Mesendoderm (in vitro differentiated cells): ENCODE measurements at regions not wholly inside any gene's neighbourhood (a gene's known extent, or its start where the extent isn't known, plus 50 kb on each side); places are given as distances from the start of the nearest gene placed in this dataset.

Source experiments
- DNase-seq: peaks from one replicate; pipeline ENCODE4 v3.0.0; 2013
- H2AK5ac ChIP-seq: 2 replicates; pipeline ENCODE4 v1.6.1; 2013; ENCODE audit warnings: low read length, inconsistent platforms
- H2BK120ac ChIP-seq: 2 replicates; pipeline ENCODE4 v1.6.1; 2013; ENCODE audit warnings: low read depth, mild to moderate bottlenecking, low read length, moderate library complexity, mixed read lengths
- H2BK15ac ChIP-seq: replicated peaks from 2 replicates; pipeline ENCODE4 v1.6.1; 2013; ENCODE audit warnings: low read depth, mild to moderate bottlenecking, moderate library complexity
- H2BK5ac ChIP-seq: 2 replicates; pipeline ENCODE4 v1.6.1; 2013; ENCODE audit warnings: low read length, inconsistent platforms
- H3K18ac ChIP-seq: 2 replicates; pipeline ENCODE4 v1.6.1; 2013; ENCODE audit warnings: mild to moderate bottlenecking, low read length, mixed read lengths
- H3K23ac ChIP-seq: one replicate; pipeline ENCODE4 v1.6.1; 2013; ENCODE audit warnings: low read length
- H3K27ac ChIP-seq: 2 replicates; pipeline ENCODE4 v1.5.1; 2013; ENCODE audit warnings: low read depth, mild to moderate bottlenecking, inconsistent platforms, low read length, moderate library complexity
- H3K27me3 ChIP-seq: 2 replicates; pipeline ENCODE4 v1.6.1; 2013; ENCODE audit warnings: low read length, control low read depth, mild to moderate bottlenecking, inconsistent platforms; ENCODE audit not compliant: insufficient read depth, poor library complexity
- H3K36me3 ChIP-seq: 2 replicates; pipeline ENCODE4 v1.6.1; 2013; ENCODE audit warnings: low read length, inconsistent platforms; ENCODE audit not compliant: control insufficient read depth, insufficient read depth
- H3K4ac ChIP-seq: one replicate; pipeline ENCODE4 v1.6.1; 2013; ENCODE audit warnings: low read depth, mild to moderate bottlenecking, low read length, moderate library complexity
- H3K4me1 ChIP-seq: 2 replicates; pipeline ENCODE4 v1.6.1; 2013; ENCODE audit warnings: low read depth, low read length, inconsistent platforms; ENCODE audit not compliant: control insufficient read depth
- H3K4me2 ChIP-seq: 2 replicates; pipeline ENCODE4 v1.6.1; 2013; ENCODE audit warnings: low read length
- H3K4me3 ChIP-seq: 2 replicates; pipeline ENCODE4 v1.5.1; 2013; ENCODE audit warnings: mild to moderate bottlenecking, low read length
- H3K56ac ChIP-seq: one replicate; pipeline ENCODE4 v1.6.1; 2013; ENCODE audit warnings: low read length
- H3K79me1 ChIP-seq: 2 replicates; pipeline ENCODE4 v1.6.1; 2013; ENCODE audit warnings: low read length, inconsistent platforms
- H3K79me2 ChIP-seq: 2 replicates; pipeline ENCODE4 v1.6.1; 2013; ENCODE audit warnings: mild to moderate bottlenecking, low read length; ENCODE audit not compliant: control insufficient read depth, insufficient read depth
- H3K9ac ChIP-seq: 2 replicates; pipeline ENCODE4 v1.6.1; 2013; ENCODE audit warnings: low read length, inconsistent platforms
- H4K5ac ChIP-seq: one replicate; pipeline ENCODE4 v1.6.1; 2013; ENCODE audit warnings: low read length
- H4K8ac ChIP-seq: one replicate; pipeline ENCODE4 v1.6.1; 2013; ENCODE audit warnings: low read depth, mild to moderate bottlenecking, control low read depth, low read length, moderate library complexity
- WGBS: extraction: QIAGEN DNeasy Blood & Tissue Kit; methylation state at CpG from one replicate; pipeline ENCODE4 v1.1.7; 2013; ENCODE audit warnings: low lambda C conversion rate, missing lambda C conversion rate; ENCODE audit not compliant: insufficient coverage; ENCODE audit errors: extremely low coverage; 5-methylcytosine and 5-hydroxymethylcytosine counted together

- H3K27me3 ChIP-seq, result no peaks in the 10 kb centered on the region
- H3K56ac ChIP-seq, result no peak overlapping the region
- H3K23ac ChIP-seq, result no peak overlapping the region
- no peak overlapping the region for H2BK5ac ChIP-seq
- H3K4me1 ChIP-seq, result peaks cover 5% of the 10 kb centered on the region
- H3K79me1 ChIP-seq, result no peaks in the 10 kb centered on the region
- no peaks in the 10 kb centered on the region for H3K36me3 ChIP-seq
- H3K9ac ChIP-seq, result no peak overlapping the region
- H3K79me2 ChIP-seq, result no peaks in the 10 kb centered on the region
- H3K18ac ChIP-seq, result no peak overlapping the region
- no peak overlapping the region for H4K5ac ChIP-seq
- H2BK15ac ChIP-seq, result no peak overlapping the region
- H3K4ac ChIP-seq, result no peak overlapping the region
- H3K27ac ChIP-seq, result no peak overlapping the region
- H4K8ac ChIP-seq, result no peak overlapping the region
- H3K4me3 ChIP-seq, result no peak overlapping the region
- no peak overlapping the region for H2BK120ac ChIP-seq
- WGBS, result no CpG with 5 or more reads among the region's 6 CpGs
- H3K4me2 ChIP-seq, result no peak overlapping the region
- no peak overlapping the region for H2AK5ac ChIP-seq
- DNase-seq, result no peak
Measured at GRCh38 chr14:101623077-101623372, 61.7 kb downstream of the DIO3 start.

DNA sequence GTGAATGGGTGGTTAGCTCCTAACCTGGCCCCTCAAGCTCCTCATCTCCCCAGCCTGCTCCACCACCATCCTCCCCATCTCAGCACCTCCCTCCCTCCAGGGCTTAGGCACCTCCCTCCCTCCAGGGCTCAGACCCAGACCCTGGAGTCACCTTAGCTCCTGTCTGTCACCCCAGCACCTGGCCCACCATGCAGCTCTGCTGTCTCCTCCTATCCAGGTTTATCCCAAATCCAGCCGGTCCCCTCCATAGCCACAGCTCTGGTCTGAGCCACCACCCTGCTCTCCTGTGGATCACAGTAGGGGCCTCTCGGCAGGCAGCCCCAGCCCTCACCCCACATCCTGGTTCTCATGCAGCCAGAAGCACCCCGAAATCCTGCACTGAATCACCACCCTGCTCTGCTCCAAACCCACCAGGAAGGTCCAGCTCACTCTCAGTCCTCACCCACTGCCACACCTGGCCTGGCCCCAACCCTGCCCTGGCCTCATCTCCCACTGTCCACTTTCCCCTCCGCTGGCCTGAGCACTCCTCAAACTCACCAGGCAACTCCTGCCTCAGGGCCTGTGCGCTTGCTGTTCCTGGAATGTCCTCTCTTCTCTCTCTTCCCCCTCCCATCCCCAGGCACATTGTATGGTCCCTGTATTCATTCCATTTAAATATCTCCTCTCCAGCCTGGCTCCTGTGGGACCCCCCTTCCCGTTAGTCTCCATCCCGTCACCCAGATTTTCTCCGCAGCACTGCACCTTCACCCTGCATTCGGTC lies 62.6 kb downstream of the DIO3 start:
- H4K8ac ChIP-seq, result no peak overlapping the region
- no peaks in the 10 kb centered on the region for H3K36me3 ChIP-seq
- H3K4me2 ChIP-seq, result no peak overlapping the region
- H3K79me1 ChIP-seq, result no peaks in the 10 kb centered on the region
- WGBS, result no CpG with 5 or more reads among the region's 9 CpGs
- no peaks in the 10 kb centered on the region for H3K79me2 ChIP-seq
- H4K5ac ChIP-seq, result no peak overlapping the region
- DNase-seq, result peak; percentile 67
- H3K27me3 ChIP-seq, result no peaks in the 10 kb centered on the region
- H3K9ac ChIP-seq, result no peak overlapping the region
- H3K23ac ChIP-seq, result peak overlapping the region; percentile 3
- no peak overlapping the region for H3K4ac ChIP-seq
- no peak overlapping the region for H2BK120ac ChIP-seq
- H3K4me3 ChIP-seq, result no peak overlapping the region
- H3K4me1 ChIP-seq, result peaks cover 5% of the 10 kb centered on the region
- H2BK5ac ChIP-seq, result no peak overlapping the region
- no peak overlapping the region for H3K18ac ChIP-seq
- peak overlapping the region; percentile 65 for H3K56ac ChIP-seq
- H2AK5ac ChIP-seq, result no peak overlapping the region
- no peak overlapping the region for H2BK15ac ChIP-seq
- no peak overlapping the region for H3K27ac ChIP-seq

GRCh38 chr14:101624536-101624935 lies 63.2 kb downstream of the DIO3 start:
- H3K79me2 ChIP-seq, result no peaks in the 10 kb centered on the region
- no peak overlapping the region for H4K5ac ChIP-seq
- no peak overlapping the region for H2AK5ac ChIP-seq
- H3K18ac ChIP-seq, result no peak overlapping the region
- H3K9ac ChIP-seq, result no peak overlapping the region
- no peak overlapping the region for H3K4me3 ChIP-seq
- H3K27me3 ChIP-seq, result no peaks in the 10 kb centered on the region
- H2BK120ac ChIP-seq, result no peak overlapping the region
- WGBS, result no CpG with 5 or more reads among the region's 11 CpGs
- H3K23ac ChIP-seq, result peak overlapping the region; percentile 3
- no peak overlapping the region for H3K4me2 ChIP-seq
- DNase-seq, result peak; percentile 27
- H3K56ac ChIP-seq, result peak overlapping the region; percentile 30
- H4K8ac ChIP-seq, result no peak overlapping the region
- no peaks in the 10 kb centered on the region for H3K36me3 ChIP-seq
- no peak overlapping the region for H3K27ac ChIP-seq
- H3K79me1 ChIP-seq, result no peaks in the 10 kb centered on the region
- H3K4me1 ChIP-seq, result peaks cover 5% of the 10 kb centered on the region
- no peak overlapping the region for H3K4ac ChIP-seq
- no peak overlapping the region for H2BK15ac ChIP-seq
- peak overlapping the region; percentile 35 for H2BK5ac ChIP-seq

- Histone ChIP-seq H3K4me3 (no peak overlapping the region), H3K79me1 (no peaks in the 10 kb centered on the region), H3K4ac (no peak overlapping the region), H4K5ac (no peak overlapping the region), H3K27ac (no peak overlapping the region), H2AK5ac (no peak overlapping the region), H3K9ac (no peak overlapping the region), H2BK15ac (no peak overlapping the region), H3K36me3 (no peaks in the 10 kb centered on the region), H2BK5ac (no peak overlapping the region), H3K4me1 (peaks cover 5% of the 10 kb centered on the region), H3K27me3 (no peaks in the 10 kb centered on the region), H4K8ac (no peak overlapping the region), H3K23ac (no peak overlapping the region), H3K79me2 (no peaks in the 10 kb centered on the region), H3K56ac (no peak overlapping the region), H3K18ac (no peak overlapping the region), H3K4me2 (no peak overlapping the region), H2BK120ac (no peak overlapping the region)
- no peak for DNase-seq
- WGBS, result no CpG with 5 or more reads among the region's 1 CpG
Measured at GRCh38 chr14:101625336-101626097, 64.2 kb downstream of the DIO3 start.

GRCh38 chr14:101626331-101626730 lies 65.0 kb downstream of the DIO3 start:
- peaks cover 5% of the 10 kb centered on the region for H3K4me1 ChIP-seq
- WGBS, result no CpG with 5 or more reads among the region's 5 CpGs
- no peak overlapping the region for H3K4ac ChIP-seq

More at GRCh38 chr14:101626331-101626730, 65.0 kb downstream of the DIO3 start:
- Histone ChIP-seq H3K79me2 (no peaks in the 10 kb centered on the region), H2BK120ac (no peak overlapping the region), H3K56ac (no peak overlapping the region), H3K79me1 (no peaks in the 10 kb centered on the region), H2BK5ac (no peak overlapping the region), H2AK5ac (no peak overlapping the region), H3K9ac (no peak overlapping the region), H3K4me2 (no peak overlapping the region), H3K27ac (no peak overlapping the region), H4K8ac (no peak overlapping the region), H3K36me3 (no peaks in the 10 kb centered on the region), H3K4me3 (no peak overlapping the region), H4K5ac (no peak overlapping the region), H3K18ac (no peak overlapping the region), H3K23ac (no peak overlapping the region), H2BK15ac (no peak overlapping the region), H3K27me3 (no peaks in the 10 kb centered on the region)
- no peak for DNase-seq
